Mucosa of descending colon (tissue), 3 donors: ENCODE measurements at regions not wholly inside any gene's neighbourhood (a gene's known extent, or its start where the extent isn't known, plus 50 kb on each side); places are given as distances from the start of the nearest gene placed in this dataset.

Experiments
- ATAC-seq: fragments of 200-7000 bp; cut with Tn5 transposase; one replicate; pipeline ENCODE4 v1.9.1; 2020; ENCODE audit warnings: mild to moderate bottlenecking, moderate library complexity
- DNase-seq, 3 donors: peaks; one replicate each; pipeline ENCODE4 v3.0.0-alpha.2; 2020
- H3K36me3 ChIP-seq: fragments of 200-600 bp; one replicate; pipeline ENCODE4 v1.8.0; 2021; ENCODE audit warnings: low read depth, mild to moderate bottlenecking
- H3K4me1 ChIP-seq: fragments of 200-600 bp; one replicate; pipeline ENCODE4 v1.8.0; 2021; ENCODE audit warnings: low read depth, mild to moderate bottlenecking
- H3K4me3 ChIP-seq: fragments of 200-600 bp; one replicate; pipeline ENCODE4 v1.8.0; 2021; ENCODE audit warnings: mild to moderate bottlenecking
- H3K9me3 ChIP-seq: fragments of 200-600 bp; one replicate; pipeline ENCODE4 v1.8.0; 2021; ENCODE audit warnings: mild to moderate bottlenecking
- intact Hi-C, 2 donors: fragments of 100-400 bp; cut with DNase I in 1 of 2; cut with micrococcal nuclease in 1 of 2; formaldehyde crosslinking; loops; one replicate each; pipeline versions ENCODE4 v1.11.0 to v1.11.1; 2022; cut with DNase I, micrococcal nuclease
- TF ChIP-seq, protein P1 (sequence below): fragments of 200-600 bp; IDR thresholded peaks from one replicate; pipeline ENCODE4 v1.8.0; 2022; ENCODE audit warnings: antibody characterized with exemption, mild to moderate bottlenecking
- donor health status: DM: no; HTN: no; CAD: no; lungs with moderate emphysema.
- donor health status: DM: no; HTN: no; CAD: no.
- donor health status: DM: no; HTN: yes; CAD: no.

DNA sequence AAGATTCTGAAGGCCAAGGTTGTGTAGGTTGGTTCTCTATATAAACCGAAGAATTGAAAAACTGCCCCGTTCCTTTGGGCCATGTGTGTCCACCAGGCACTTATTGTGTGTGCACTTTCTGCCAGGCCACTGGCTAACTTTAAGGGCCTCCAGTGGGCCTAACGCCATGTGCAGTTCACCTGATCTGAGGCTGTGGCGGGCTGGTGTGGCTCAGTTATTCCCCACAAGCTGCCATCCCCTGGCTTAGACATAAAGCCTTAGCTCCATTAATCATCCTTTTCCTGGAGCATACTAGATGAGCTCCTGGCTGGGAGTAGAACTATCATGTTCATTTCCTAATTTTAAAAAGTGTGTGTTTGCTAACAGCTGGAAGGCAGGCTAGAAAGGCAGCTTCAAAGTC, 304.1 kb upstream of the TNP1 start:
- Histone ChIP-seq H3K4me1 (no peaks in the 10 kb centered on the region), H3K4me3 (no peak overlapping the region), H3K9me3 (no peaks in the 10 kb centered on the region), H3K36me3 (no peaks in the 10 kb centered on the region)
- TF ChIP-seq, protein P1, sequence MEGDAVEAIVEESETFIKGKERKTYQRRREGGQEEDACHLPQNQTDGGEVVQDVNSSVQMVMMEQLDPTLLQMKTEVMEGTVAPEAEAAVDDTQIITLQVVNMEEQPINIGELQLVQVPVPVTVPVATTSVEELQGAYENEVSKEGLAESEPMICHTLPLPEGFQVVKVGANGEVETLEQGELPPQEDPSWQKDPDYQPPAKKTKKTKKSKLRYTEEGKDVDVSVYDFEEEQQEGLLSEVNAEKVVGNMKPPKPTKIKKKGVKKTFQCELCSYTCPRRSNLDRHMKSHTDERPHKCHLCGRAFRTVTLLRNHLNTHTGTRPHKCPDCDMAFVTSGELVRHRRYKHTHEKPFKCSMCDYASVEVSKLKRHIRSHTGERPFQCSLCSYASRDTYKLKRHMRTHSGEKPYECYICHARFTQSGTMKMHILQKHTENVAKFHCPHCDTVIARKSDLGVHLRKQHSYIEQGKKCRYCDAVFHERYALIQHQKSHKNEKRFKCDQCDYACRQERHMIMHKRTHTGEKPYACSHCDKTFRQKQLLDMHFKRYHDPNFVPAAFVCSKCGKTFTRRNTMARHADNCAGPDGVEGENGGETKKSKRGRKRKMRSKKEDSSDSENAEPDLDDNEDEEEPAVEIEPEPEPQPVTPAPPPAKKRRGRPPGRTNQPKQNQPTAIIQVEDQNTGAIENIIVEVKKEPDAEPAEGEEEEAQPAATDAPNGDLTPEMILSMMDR, result no peak
- ATAC-seq, result no peak
- DNase-seq, result no peak
- intact Hi-C loops, result loop anchor here in 1 of 2 donors (10.0 kb wide), 1 partner anchor 469 kb away; the partner anchor contains the start of gene IGFBP5

DNA sequence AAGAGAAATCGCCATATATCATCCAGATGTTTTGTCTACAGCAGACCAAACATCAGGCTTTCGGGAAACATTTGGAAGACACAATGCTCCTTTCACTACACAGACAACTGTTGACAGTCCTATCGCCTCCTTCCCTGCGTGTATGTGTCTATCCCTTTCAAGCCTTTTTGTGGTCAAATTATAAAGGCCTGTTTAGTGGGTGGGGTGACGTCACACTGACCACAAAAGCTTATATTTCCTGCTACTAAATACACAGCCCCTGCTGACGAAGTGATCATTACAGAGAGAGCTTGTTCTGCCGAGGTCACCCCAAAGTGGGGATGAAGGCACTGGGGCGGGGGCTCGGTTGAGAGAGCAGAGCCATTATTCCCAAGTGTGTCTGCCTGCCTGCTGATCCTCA, 302.7 kb upstream of the TNP1 start:
- Histone ChIP-seq H3K4me3 (no peak overlapping the region), H3K9me3 (no peaks in the 10 kb centered on the region), H3K36me3 (no peaks in the 10 kb centered on the region), H3K4me1 (no peaks in the 10 kb centered on the region)
- DNase-seq (peak in 1 of 3 donors; percentile 32), ATAC-seq (peak; percentile 32)
- TF ChIP-seq, protein P1, result no peak
- intact Hi-C loops, result loop anchor here in 1 of 2 donors (10.0 kb wide), 1 partner anchor 468 kb away; the partner anchor contains the start of gene IGFBP5

DNA sequence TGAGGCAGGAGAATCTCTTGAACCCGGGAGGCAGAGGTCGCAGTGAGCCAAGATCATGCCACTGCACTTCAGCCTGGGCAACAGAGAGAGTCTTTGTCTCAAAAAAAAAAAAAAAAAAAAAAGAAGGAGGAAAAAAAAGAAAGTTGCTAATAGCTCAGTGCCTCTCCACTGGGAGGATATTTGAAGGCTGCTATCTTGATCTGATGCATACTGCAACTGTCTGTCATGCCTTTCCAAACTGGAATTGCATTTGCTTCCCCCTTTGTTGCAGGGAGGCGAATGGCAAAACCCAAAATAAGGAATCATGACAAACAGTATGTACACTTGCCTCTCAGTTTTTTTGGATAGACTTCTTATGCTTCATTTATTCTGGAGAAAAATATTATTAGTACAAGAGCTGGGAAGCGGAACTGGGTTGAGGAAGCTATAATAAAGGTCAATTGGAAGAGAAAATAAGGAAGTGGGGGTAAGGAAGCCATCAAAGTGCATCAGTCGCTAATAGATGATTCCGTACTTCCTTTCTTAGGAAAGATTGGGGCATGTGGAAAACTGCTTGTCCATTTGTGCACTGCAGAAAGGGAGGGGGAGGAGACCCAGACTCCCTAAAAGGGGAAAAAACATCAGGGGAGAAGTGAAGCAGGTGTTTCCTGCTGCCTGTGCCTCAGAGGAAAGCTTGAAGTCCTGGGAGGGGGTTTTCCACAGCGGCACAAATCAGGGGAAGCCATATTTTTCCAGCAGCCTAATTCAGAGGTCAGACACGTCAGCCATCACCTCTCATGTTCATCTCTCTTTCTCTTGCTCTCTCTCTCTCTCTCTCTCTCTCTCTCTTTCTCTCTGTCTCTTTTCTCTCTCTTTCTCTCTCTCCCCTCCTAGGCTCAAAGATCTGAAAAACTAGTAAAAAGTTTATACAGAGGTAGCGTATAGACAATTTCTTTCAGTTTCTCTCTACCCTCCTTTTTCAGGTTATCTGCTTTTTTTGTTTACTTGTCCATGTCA, 301.4 kb upstream of the TNP1 start:
- intact Hi-C loops, result loop anchor here in 1 of 2 donors (10.0 kb wide), 1 partner anchor 466 kb away; the partner anchor contains the start of gene IGFBP5
- no peak for DNase-seq
- Histone ChIP-seq H3K4me3 (no peak overlapping the region), H3K4me1 (no peaks in the 10 kb centered on the region), H3K36me3 (no peaks in the 10 kb centered on the region), H3K9me3 (no peaks in the 10 kb centered on the region)
- ATAC-seq, result no peak
- TF ChIP-seq, protein P1, result no peak

DNA sequence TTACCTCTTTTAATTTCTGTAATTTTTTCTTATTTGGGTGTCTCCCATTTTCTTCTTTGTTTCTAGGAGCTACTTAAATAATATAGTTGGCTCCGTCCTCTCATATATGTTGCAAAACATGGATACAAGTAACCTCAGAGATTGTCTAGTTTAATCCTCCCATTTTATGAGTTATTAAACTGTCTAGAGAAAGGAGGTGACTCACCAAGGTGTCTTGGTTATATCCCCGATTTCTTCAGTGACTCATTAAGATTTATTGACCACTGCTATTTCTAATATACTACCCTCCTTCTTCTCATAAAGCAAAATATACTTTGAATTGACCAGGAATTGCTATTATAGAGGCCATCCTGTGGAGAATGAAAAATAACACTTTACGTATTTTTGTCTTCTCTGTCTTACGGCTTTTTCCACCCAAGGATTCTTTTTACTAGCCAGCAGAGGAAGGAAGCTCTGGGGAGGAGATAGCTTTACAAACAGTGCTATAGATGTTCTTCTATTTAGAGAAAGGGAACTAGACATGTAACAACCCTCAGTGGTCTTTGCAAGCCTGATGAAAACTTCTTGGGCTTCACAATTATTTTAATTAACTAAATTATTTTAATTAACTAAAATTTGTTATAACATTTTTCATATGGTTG, 300.4 kb upstream of the TNP1 start:
- DNase-seq (no peak), ATAC-seq (no peak)
- Histone ChIP-seq H3K4me3 (no peak overlapping the region), H3K4me1 (no peaks in the 10 kb centered on the region), H3K9me3 (no peaks in the 10 kb centered on the region), H3K36me3 (no peaks in the 10 kb centered on the region)
- TF ChIP-seq, protein P1, result no peak
- intact Hi-C loops, result loop anchor here in 1 of 2 donors (10.0 kb wide), 1 partner anchor 465 kb away; the partner anchor contains the start of gene IGFBP5

DNA sequence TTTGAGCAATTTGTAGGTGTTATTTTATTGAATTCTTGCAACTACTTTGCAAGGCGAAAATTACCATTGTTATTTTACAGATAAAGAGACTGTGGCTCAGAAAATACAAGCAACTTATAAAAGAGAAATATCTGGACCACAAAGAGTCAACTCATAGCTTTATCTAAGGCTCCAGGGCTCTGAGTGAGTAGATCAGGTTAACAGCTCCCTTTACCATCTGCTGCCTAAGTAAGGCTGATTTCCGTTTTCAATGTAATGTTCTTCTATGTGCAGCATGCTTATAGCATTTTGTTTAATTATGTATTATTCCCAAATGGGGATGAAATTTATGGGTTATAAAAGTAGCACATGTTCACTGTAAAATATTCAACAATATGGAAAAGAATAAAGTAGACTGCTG, 299.1 kb upstream of the TNP1 start:
- Histone ChIP-seq H3K4me1 (no peaks in the 10 kb centered on the region), H3K9me3 (no peaks in the 10 kb centered on the region), H3K4me3 (no peak overlapping the region), H3K36me3 (no peaks in the 10 kb centered on the region)
- ATAC-seq (no peak), DNase-seq (no peak)
- TF ChIP-seq, protein P1, result no peak
- intact Hi-C loops, result no loop called here
